Endothelial cell of umbilical vein (primary cell): ENCODE measurements at regions not wholly inside any gene's neighbourhood (a gene's known extent, or its start where the extent isn't known, plus 50 kb on each side); places are given as distances from the start of the nearest gene placed in this dataset.

Experiments used
- BruUV-seq: library from RNA; stranded (reverse); fragments of 400-500 nt; replicated peaks from 2 replicates; lab custom pipeline; 2021; lab: Mats Ljungman, UMichigan
- CTCF ChIA-PET: fragments of 300-600, 350-600 bp; sonication (Branson Sonifier 250); formaldehyde crosslinking; loops from one replicate; lab custom pipeline; 2021; ENCODE audit warnings: antibody characterized with exemption, inconsistent platforms; lab: Charles Lee
- POLR2A ChIA-PET: fragments of 300-600, 350-600 bp; sonication (Branson Sonifier 250); formaldehyde crosslinking; loops from one replicate; lab custom pipeline; 2021; ENCODE audit warnings: antibody characterized with exemption, inconsistent platforms; lab: Charles Lee
- DNase-seq: peaks from one replicate; pipeline ENCODE4 v3.0.0-alpha.2; 2011; ENCODE audit warnings: low read depth, low spot score
- FAIRE-seq: peaks from 2 replicates; lab custom pipeline; 2011; peaks lifted over from hg19 to GRCh38; lab: Jason Lieb, UNC
- H2AFZ ChIP-seq: 2 replicates; pipeline ENCODE4 v1.6.0; 2012; ENCODE audit warnings: low read depth, low read length, control low read depth, inconsistent platforms
- H3K27ac ChIP-seq: 2 replicates; pipeline ENCODE4 v1.5.1; 2011; ENCODE audit warnings: low read depth, mild to moderate bottlenecking, control low read depth, low read length, moderate library complexity; ENCODE audit not compliant: insufficient read depth
- H3K27me3 ChIP-seq, 2 experiments: 2 replicates each; pipeline versions ENCODE4 v1.6.0 to v1.6.1; 2011; ENCODE audit warnings: low read length in 2 of 2, mixed read lengths in 1 of 2; ENCODE audit not compliant: control insufficient read depth in 2 of 2, insufficient read depth in 2 of 2
- H3K36me3 ChIP-seq, 2 experiments: 2 replicates in 1 of 2; 3 replicates in 1 of 2; pipeline ENCODE4 v1.5.1; 2011; ENCODE audit warnings: low read length in 2 of 2, mild to moderate bottlenecking in 1 of 2, moderate library complexity in 1 of 2; ENCODE audit not compliant: control insufficient read depth in 2 of 2, insufficient read depth in 2 of 2; ENCODE audit errors: extremely low read depth in 1 of 2
- H3K4me1 ChIP-seq: 3 replicates; pipeline ENCODE4 v1.5.1; 2011; ENCODE audit warnings: mild to moderate bottlenecking, low read length; ENCODE audit not compliant: control insufficient read depth, insufficient read depth; ENCODE audit errors: extremely low read depth
- H3K4me2 ChIP-seq: 2 replicates; pipeline ENCODE4 v1.6.1; 2011; ENCODE audit warnings: low read length, control low read depth, mixed read lengths; ENCODE audit not compliant: insufficient read depth
- H3K4me3 ChIP-seq, 3 experiments: fragments of 200-600 bp in 1 of 3; sonication (generic), shearing (Covaris generic) in 1 of 3; replicated peaks in 1 of 3; 2 replicates each; pipeline ENCODE4 v1.5.1; 2011 to 2016; ENCODE audit warnings: control low read depth in 3 of 3, low read length in 3 of 3, mild to moderate bottlenecking in 2 of 3, inconsistent platforms in 1 of 3, low read depth in 1 of 3, moderate library complexity in 1 of 3; ENCODE audit not compliant: insufficient read depth in 1 of 3
- H3K79me2 ChIP-seq: 2 replicates; pipeline ENCODE4 v1.6.0; 2012; ENCODE audit warnings: low read length, inconsistent platforms; ENCODE audit not compliant: control insufficient read depth, insufficient read depth
- H3K9ac ChIP-seq: replicated peaks from 2 replicates; pipeline ENCODE3; 2011; ENCODE audit warnings: low read length, control low read depth; ENCODE audit not compliant: insufficient read depth; ENCODE audit errors: extremely low read depth
- H3K9me1 ChIP-seq: replicated peaks from 3 replicates; pipeline ENCODE4 v1.6.0; 2011; ENCODE audit warnings: mild to moderate bottlenecking, low read length; ENCODE audit not compliant: control insufficient read depth, insufficient read depth; ENCODE audit errors: extremely low read depth
- H3K9me3 ChIP-seq: replicated peaks from 2 replicates; pipeline ENCODE4 v1.5.1; 2012; ENCODE audit warnings: low read length, inconsistent platforms; ENCODE audit not compliant: control insufficient read depth, insufficient read depth
- H4K20me1 ChIP-seq: replicated peaks from 2 replicates; pipeline ENCODE3; 2011; ENCODE audit warnings: mild to moderate bottlenecking, low read length; ENCODE audit not compliant: control insufficient read depth, insufficient read depth; ENCODE audit errors: extremely low read depth
- EZH2 ChIP-seq: IDR thresholded peaks from 2 replicates; pipeline ENCODE4 v1.6.1; 2012; ENCODE audit warnings: borderline replicate concordance, low read depth, mild to moderate bottlenecking, moderate library complexity, low read length, inconsistent platforms; ENCODE audit not compliant: severe bottlenecking
- FOS ChIP-seq: IDR thresholded peaks from 2 replicates; pipeline ENCODE4 v1.6.1; 2011; ENCODE audit warnings: mild to moderate bottlenecking, low read length, moderate library complexity, borderline replicate concordance; ENCODE audit not compliant: insufficient read depth
- GATA2 ChIP-seq: IDR thresholded peaks from 2 replicates; pipeline ENCODE4 v1.7.0; 2011; ENCODE audit warnings: low read depth, mild to moderate bottlenecking, moderate library complexity, mixed read lengths, low read length; ENCODE audit not compliant: insufficient read length, insufficient read depth
- JUN ChIP-seq: IDR thresholded peaks from 2 replicates; pipeline ENCODE4 v1.6.1; 2011; ENCODE audit warnings: borderline replicate concordance, low read depth; ENCODE audit not compliant: insufficient read length, insufficient read depth
- MYC ChIP-seq: IDR thresholded peaks from one replicate; pipeline ENCODE4 v1.6.1; 2011; ENCODE audit warnings: mild to moderate bottlenecking, low read depth, low read length
- POLR2A ChIP-seq: IDR thresholded peaks from 2 replicates; pipeline ENCODE4 v1.6.1; 2012; ENCODE audit warnings: low read depth, mild to moderate bottlenecking, control low read depth, low read length
- POLR2AphosphoS5 ChIP-seq: IDR thresholded peaks from 2 replicates; pipeline ENCODE4 v1.6.1; 2012; ENCODE audit warnings: low read depth, mild to moderate bottlenecking, control low read depth, low read length, moderate library complexity; ENCODE audit not compliant: insufficient read depth
- dilution Hi-C: fragments of 300-500 bp; cut with MboI; formaldehyde crosslinking; loops from one replicate; pipeline ENCODE4 v1.15.0; 2019; ENCODE audit warnings: low sequenced_read_pairs; ENCODE audit not compliant: extremely low pct_ligation_motif_present
- intact Hi-C: fragments of 100-400 bp; cut with micrococcal nuclease; formaldehyde crosslinking; loops from one replicate; pipeline ENCODE4 v1.10.0; 2022
- TF ChIP-seq, protein P1 (sequence below): IDR thresholded peaks from 2 replicates; pipeline ENCODE4 v1.6.1; 2011; ENCODE audit not compliant: insufficient read depth, insufficient read length
- TF ChIP-seq, protein P2 (sequence below), 2 donors: IDR thresholded peaks; 1 replicate in 1 of 2; 2 replicates in 1 of 2; pipeline ENCODE4 v1.5.1; 2011; ENCODE audit warnings: low read length in 2 of 2, mild to moderate bottlenecking in 2 of 2, moderate library complexity in 2 of 2, control low read depth in 1 of 2, inconsistent platforms in 1 of 2, low read depth in 1 of 2; ENCODE audit not compliant: insufficient read depth in 1 of 2; ENCODE audit errors: extremely low read depth in 1 of 2

DNA sequence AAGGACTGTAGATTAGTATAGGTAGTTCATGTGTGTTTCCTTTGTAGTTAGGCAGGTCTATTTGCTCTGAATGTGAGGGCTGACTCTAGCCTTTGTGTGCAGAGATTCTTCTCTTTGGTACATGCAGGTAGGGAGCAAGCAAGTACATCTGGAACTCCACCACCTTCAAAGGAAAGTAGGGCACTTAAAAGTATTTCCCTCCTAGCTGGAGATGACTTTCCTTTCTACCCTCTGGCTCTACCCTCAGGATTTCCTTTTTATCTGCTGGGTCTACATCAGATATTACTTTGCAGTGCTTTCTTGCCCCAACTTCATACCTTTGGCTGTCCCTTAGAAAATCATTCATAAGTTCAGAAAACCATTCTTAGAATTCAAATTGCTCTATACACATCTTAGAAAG is 91.7 kb upstream of the HIVEP3 start:
- Histone ChIP-seq H3K4me1 (peaks cover 11% of the 10 kb centered on the region), H3K9me3 (no peaks in the 10 kb centered on the region), H3K4me3 (no peak overlapping the region), H3K9me1 (no peaks in the 10 kb centered on the region), H3K36me3 (no peaks in the 10 kb centered on the region), H3K27me3 (no peaks in the 10 kb centered on the region), H3K79me2 (no peaks in the 10 kb centered on the region), H3K9ac (no peak overlapping the region), H4K20me1 (no peaks in the 10 kb centered on the region), H3K4me2 (no peak overlapping the region), H2AFZ (no peak overlapping the region), H3K27ac (no peak overlapping the region)
- no peak for FAIRE-seq
- dilution Hi-C loops (no loop called here), intact Hi-C loops (no loop called here)
- ChIA-PET CTCF (interaction anchor here (2.0 kb wide), 1 partner anchor 163 kb away, joined by 4 read pairs; no protein-coding TSS in a partner anchor), POLR2A (no interaction called here)
- no peak for DNase-seq
- TF ChIP-seq GATA2 (no peak), POLR2A (no peak), MYC (no peak), POLR2AphosphoS5 (no peak), EZH2 (no peak), FOS (no peak), JUN (no peak)
- TF ChIP-seq, protein P1, sequence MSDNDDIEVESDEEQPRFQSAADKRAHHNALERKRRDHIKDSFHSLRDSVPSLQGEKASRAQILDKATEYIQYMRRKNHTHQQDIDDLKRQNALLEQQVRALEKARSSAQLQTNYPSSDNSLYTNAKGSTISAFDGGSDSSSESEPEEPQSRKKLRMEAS, result no peak
- TF ChIP-seq, protein P2, sequence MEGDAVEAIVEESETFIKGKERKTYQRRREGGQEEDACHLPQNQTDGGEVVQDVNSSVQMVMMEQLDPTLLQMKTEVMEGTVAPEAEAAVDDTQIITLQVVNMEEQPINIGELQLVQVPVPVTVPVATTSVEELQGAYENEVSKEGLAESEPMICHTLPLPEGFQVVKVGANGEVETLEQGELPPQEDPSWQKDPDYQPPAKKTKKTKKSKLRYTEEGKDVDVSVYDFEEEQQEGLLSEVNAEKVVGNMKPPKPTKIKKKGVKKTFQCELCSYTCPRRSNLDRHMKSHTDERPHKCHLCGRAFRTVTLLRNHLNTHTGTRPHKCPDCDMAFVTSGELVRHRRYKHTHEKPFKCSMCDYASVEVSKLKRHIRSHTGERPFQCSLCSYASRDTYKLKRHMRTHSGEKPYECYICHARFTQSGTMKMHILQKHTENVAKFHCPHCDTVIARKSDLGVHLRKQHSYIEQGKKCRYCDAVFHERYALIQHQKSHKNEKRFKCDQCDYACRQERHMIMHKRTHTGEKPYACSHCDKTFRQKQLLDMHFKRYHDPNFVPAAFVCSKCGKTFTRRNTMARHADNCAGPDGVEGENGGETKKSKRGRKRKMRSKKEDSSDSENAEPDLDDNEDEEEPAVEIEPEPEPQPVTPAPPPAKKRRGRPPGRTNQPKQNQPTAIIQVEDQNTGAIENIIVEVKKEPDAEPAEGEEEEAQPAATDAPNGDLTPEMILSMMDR (IDR thresholded peaks at IDR 0.05; ENCODE audit: extremely low read depth in 1 of 2, insufficient read depth in 1 of 2, low read depth in 1 of 2, low read length in 2 of 2), result no peak
- BruUV-seq, result no TSS peak
